ENCODE measurements at regions not wholly inside any gene's neighbourhood (a gene's known extent, or its start where the extent isn't known, plus 50 kb on each side); places are given as distances from the start of the nearest gene placed in this dataset.

DNA sequence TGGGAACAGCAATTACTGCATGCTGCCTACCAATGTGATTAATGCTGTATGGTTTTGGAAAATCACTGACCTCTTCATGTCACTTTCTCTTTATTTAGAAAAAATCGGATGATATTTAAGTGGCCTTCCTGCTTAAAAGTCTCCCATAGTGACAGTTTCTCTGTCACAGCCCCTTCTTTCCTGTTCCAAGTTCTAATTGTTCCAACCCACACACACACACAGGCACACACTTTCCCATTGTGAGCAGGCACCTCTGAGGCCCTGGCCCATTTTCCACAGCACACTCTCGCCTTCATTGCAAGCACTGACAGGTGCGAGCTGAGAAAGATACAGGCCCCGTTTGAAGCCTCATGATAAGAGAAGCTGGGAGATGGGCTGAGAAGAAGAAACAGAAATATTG is 505.9 kb downstream of the HS3ST4 start:
- no peak overlapping the region for H3K27ac ChIP-seq (ENCODE audit: poor library complexity, severe bottlenecking)
- no peak for DNase-seq (ENCODE audit: low spot score)
- TF ChIP-seq, protein P1, sequence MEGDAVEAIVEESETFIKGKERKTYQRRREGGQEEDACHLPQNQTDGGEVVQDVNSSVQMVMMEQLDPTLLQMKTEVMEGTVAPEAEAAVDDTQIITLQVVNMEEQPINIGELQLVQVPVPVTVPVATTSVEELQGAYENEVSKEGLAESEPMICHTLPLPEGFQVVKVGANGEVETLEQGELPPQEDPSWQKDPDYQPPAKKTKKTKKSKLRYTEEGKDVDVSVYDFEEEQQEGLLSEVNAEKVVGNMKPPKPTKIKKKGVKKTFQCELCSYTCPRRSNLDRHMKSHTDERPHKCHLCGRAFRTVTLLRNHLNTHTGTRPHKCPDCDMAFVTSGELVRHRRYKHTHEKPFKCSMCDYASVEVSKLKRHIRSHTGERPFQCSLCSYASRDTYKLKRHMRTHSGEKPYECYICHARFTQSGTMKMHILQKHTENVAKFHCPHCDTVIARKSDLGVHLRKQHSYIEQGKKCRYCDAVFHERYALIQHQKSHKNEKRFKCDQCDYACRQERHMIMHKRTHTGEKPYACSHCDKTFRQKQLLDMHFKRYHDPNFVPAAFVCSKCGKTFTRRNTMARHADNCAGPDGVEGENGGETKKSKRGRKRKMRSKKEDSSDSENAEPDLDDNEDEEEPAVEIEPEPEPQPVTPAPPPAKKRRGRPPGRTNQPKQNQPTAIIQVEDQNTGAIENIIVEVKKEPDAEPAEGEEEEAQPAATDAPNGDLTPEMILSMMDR (IDR thresholded peaks at IDR 0.05; ENCODE audit: poor library complexity, severe bottlenecking): no peak

DNA sequence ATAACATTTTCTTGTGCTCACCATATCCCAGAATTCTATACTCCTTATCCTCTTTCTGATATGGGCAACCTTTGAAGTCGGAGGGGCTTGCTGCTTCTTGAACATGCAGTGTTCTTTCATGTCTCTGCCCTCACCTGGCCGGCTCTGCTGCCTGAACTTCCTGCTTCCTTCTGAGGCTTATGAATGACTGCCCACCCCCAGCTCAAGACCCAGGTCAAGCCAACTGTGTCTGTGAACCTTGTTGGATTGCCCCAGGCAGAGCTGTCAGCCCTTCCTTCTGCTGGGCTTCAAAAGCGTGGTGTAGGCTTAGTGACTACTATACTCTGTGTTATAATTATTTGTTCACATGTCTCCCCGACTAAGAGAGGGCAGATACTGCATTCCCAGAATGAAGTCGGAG is 506.5 kb downstream of the HS3ST4 start:
- DNase-seq (ENCODE audit: low spot score): no peak

More for the DNA sequence above, 505.9 kb downstream of the HS3ST4 start:
- Histone ChIP-seq H3K4me3 (ENCODE audit: severe bottlenecking) (no peak overlapping the region), H3K4me1 (ENCODE audit: insufficient read depth, poor library complexity, severe bottlenecking) (no peaks in the 10 kb centered on the region), H3K9me3 (ENCODE audit: severe bottlenecking) (no peaks in the 10 kb centered on the region), H3K36me3 (ENCODE audit: low read depth) (no peaks in the 10 kb centered on the region), H3K27me3 (ENCODE audit: insufficient read depth, poor library complexity, severe bottlenecking) (no peaks in the 10 kb centered on the region)
- no peak for ATAC-seq (ENCODE audit: low read depth)

GRCh38 chr16:26204138-26204537 is 512.4 kb downstream of the HS3ST4 start:
- TF ChIP-seq, protein P1 (IDR thresholded peaks at IDR 0.05; ENCODE audit: poor library complexity, severe bottlenecking): no peak
- Histone ChIP-seq H3K9me3 (ENCODE audit: severe bottlenecking) (no peaks in the 10 kb centered on the region), H3K4me3 (ENCODE audit: severe bottlenecking) (no peak overlapping the region), H3K27ac (ENCODE audit: poor library complexity, severe bottlenecking) (no peak overlapping the region), H3K4me1 (ENCODE audit: insufficient read depth, poor library complexity, severe bottlenecking) (no peaks in the 10 kb centered on the region), H3K36me3 (ENCODE audit: low read depth) (no peaks in the 10 kb centered on the region), H3K27me3 (ENCODE audit: insufficient read depth, poor library complexity, severe bottlenecking) (no peaks in the 10 kb centered on the region)
- ATAC-seq (ENCODE audit: low read depth) (no peak), DNase-seq (ENCODE audit: low spot score) (no peak)

More for the DNA sequence above, 506.5 kb downstream of the HS3ST4 start:
- no peaks in the 10 kb centered on the region for H3K4me1 ChIP-seq (ENCODE audit: insufficient read depth, poor library complexity, severe bottlenecking)
- TF ChIP-seq, protein P1 (IDR thresholded peaks at IDR 0.05; ENCODE audit: poor library complexity, severe bottlenecking): no peak
- ATAC-seq (ENCODE audit: low read depth): no peak
- H3K9me3 ChIP-seq (ENCODE audit: severe bottlenecking): no peaks in the 10 kb centered on the region
- H3K36me3 ChIP-seq (ENCODE audit: low read depth): no peaks in the 10 kb centered on the region
- no peak overlapping the region for H3K4me3 ChIP-seq (ENCODE audit: severe bottlenecking)
- no peak overlapping the region for H3K27ac ChIP-seq (ENCODE audit: poor library complexity, severe bottlenecking)
- no peaks in the 10 kb centered on the region for H3K27me3 ChIP-seq (ENCODE audit: insufficient read depth, poor library complexity, severe bottlenecking)

GRCh38 chr16:26211542-26211941 is 519.8 kb downstream of the HS3ST4 start:
- TF ChIP-seq, protein P1 (IDR thresholded peaks at IDR 0.05; ENCODE audit: poor library complexity, severe bottlenecking): no peak
- Histone ChIP-seq H3K4me3 (ENCODE audit: severe bottlenecking) (no peak overlapping the region), H3K36me3 (ENCODE audit: low read depth) (no peaks in the 10 kb centered on the region), H3K9me3 (ENCODE audit: severe bottlenecking) (no peaks in the 10 kb centered on the region), H3K27ac (ENCODE audit: poor library complexity, severe bottlenecking) (no peak overlapping the region), H3K27me3 (ENCODE audit: insufficient read depth, poor library complexity, severe bottlenecking) (no peaks in the 10 kb centered on the region), H3K4me1 (ENCODE audit: insufficient read depth, poor library complexity, severe bottlenecking) (no peaks in the 10 kb centered on the region)
- DNase-seq (ENCODE audit: low spot score) (no peak), ATAC-seq (ENCODE audit: low read depth) (no peak)

DNA sequence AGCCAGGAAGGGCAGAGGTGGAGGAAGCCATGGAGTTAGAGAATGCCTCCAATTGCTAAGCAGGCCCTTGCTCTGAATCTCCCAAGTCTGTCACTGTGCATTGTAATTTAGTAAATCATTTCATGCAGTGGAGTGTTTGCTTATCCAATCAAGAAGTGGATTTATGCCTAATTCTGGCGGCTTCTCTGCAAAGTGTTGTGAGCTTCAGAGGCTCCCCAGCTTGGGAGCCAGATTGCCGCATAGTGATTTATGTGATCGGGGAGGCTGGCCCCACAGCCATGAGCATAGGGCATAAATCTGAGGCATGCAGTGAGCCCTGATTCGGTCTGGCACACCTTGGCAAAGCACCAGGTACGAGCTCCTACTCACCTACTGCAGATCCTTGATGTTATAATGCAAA is 520.8 kb downstream of the HS3ST4 start:
- H3K36me3 ChIP-seq (ENCODE audit: low read depth): no peaks in the 10 kb centered on the region
- DNase-seq (ENCODE audit: low spot score) (no peak), ATAC-seq (ENCODE audit: low read depth) (no peak)
- H3K4me1 ChIP-seq (ENCODE audit: insufficient read depth, poor library complexity, severe bottlenecking): no peaks in the 10 kb centered on the region
- no peaks in the 10 kb centered on the region for H3K27me3 ChIP-seq (ENCODE audit: insufficient read depth, poor library complexity, severe bottlenecking)
- TF ChIP-seq, protein P1 (IDR thresholded peaks at IDR 0.05; ENCODE audit: poor library complexity, severe bottlenecking): no peak
- H3K27ac ChIP-seq (ENCODE audit: poor library complexity, severe bottlenecking): no peak overlapping the region
- no peak overlapping the region for H3K4me3 ChIP-seq (ENCODE audit: severe bottlenecking)
- no peaks in the 10 kb centered on the region for H3K9me3 ChIP-seq (ENCODE audit: severe bottlenecking)

All from RWPE2 (cell line).